ENCODE measurements at regions not wholly inside any gene's neighbourhood (a gene's known extent, or its start where the extent isn't known, plus 50 kb on each side); places are given as distances from the start of the nearest gene placed in this dataset.

DNA sequence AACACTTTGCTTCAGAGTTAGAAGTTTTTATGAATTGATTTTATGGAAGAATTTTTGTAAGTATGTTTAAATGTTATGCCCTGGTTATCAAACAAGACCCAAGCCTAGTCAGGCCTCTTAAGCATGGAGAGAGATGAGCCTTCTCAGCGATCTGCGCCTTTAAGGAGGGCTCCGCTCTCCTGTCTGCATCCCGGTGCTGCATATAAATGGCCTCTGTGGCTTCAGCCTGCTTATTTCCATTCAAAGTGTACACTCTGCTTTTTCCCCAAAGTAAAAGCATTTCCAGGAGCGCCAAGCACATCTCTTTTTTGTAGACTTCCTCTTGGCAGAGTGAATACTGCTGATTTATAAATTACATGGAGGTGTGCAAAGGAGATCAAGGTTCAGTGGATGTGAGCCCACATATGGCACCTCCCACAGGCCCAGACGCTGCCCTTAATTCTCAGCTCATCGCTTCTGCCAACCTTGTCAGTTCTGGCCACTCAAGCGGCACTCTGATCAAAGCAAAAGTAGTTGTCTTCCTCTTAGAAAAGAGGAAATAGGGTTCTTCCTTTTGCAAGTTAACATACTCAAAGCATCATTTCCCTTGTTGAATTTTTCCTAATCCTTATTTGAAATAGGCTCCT lies 70.0 kb upstream of the SFMBT2 start:
- TF ChIP-seq SRF (IDR thresholded peaks at IDR 0.05; ENCODE audit: low read depth, low read length) = no peak
- TF ChIP-seq KDM5A (IDR thresholded peaks at IDR 0.05; ENCODE audit: low read length) = no peak
- TF ChIP-seq SIX5 (IDR thresholded peaks at IDR 0.05; ENCODE audit: low read depth, low read length) = no peak
- no peak for TF ChIP-seq BACH1 (IDR thresholded peaks at IDR 0.05; ENCODE audit: low read length)
- TF ChIP-seq, protein P1, sequence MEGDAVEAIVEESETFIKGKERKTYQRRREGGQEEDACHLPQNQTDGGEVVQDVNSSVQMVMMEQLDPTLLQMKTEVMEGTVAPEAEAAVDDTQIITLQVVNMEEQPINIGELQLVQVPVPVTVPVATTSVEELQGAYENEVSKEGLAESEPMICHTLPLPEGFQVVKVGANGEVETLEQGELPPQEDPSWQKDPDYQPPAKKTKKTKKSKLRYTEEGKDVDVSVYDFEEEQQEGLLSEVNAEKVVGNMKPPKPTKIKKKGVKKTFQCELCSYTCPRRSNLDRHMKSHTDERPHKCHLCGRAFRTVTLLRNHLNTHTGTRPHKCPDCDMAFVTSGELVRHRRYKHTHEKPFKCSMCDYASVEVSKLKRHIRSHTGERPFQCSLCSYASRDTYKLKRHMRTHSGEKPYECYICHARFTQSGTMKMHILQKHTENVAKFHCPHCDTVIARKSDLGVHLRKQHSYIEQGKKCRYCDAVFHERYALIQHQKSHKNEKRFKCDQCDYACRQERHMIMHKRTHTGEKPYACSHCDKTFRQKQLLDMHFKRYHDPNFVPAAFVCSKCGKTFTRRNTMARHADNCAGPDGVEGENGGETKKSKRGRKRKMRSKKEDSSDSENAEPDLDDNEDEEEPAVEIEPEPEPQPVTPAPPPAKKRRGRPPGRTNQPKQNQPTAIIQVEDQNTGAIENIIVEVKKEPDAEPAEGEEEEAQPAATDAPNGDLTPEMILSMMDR (IDR thresholded peaks at IDR 0.05; ENCODE audit: control extremely low read depth in 1 of 3, insufficient read depth in 1 of 3, low read depth in 1 of 3, low read length in 3 of 3) = no peak
- no peak for TF ChIP-seq CREB1 (IDR thresholded peaks at IDR 0.05)
- no peak for TF ChIP-seq EP300 (IDR thresholded peaks at IDR 0.05; ENCODE audit: borderline replicate concordance in 1 of 2, low read depth in 2 of 2, low read length in 2 of 2)
- no peak for TF ChIP-seq EZH2 (IDR thresholded peaks at IDR 0.05; ENCODE audit: low read depth, low read length, severe bottlenecking)
- TF ChIP-seq SP1 (IDR thresholded peaks at IDR 0.05; ENCODE audit: low read depth, low read length) = no peak
- TF ChIP-seq POLR2AphosphoS5 (IDR thresholded peaks at IDR 0.05; ENCODE audit: low read depth, low read length) = no peak
- TF ChIP-seq SIN3A (conservative IDR thresholded peaks at IDR 0.05 in 1 of 2, IDR thresholded peaks at IDR 0.05 in 1 of 2; ENCODE audit: low read depth in 1 of 2, low read length in 2 of 2) = no peak

All from H1 (cell line).